Vagina (tissue), 2 donors: ENCODE measurements at regions not wholly inside any gene's neighbourhood (a gene's known extent, or its start where the extent isn't known, plus 50 kb on each side); places are given as distances from the start of the nearest gene placed in this dataset.

ENCODE experiments used
- POLR2A ChIP-seq, 2 donors: fragments of 450-650 bp; IDR thresholded peaks; one replicate each; pipeline ENCODE4 v1.6.1; 2017; ENCODE audit warnings: antibody characterized with exemption in 2 of 2, mild to moderate bottlenecking in 2 of 2, moderate library complexity in 2 of 2
- POLR2AphosphoS5 ChIP-seq, 2 donors: sonication (generic); formaldehyde crosslinking; IDR thresholded peaks; one replicate each; pipeline ENCODE4 v1.9.0; 2017; ENCODE audit warnings: antibody characterized with exemption in 2 of 2, mild to moderate bottlenecking in 2 of 2, low read depth in 1 of 2; ENCODE audit not compliant: insufficient read depth in 1 of 2
- TF ChIP-seq, protein P1 (sequence below), 3 experiments: fragments of 450-650 bp in 2 of 3; fragments of 200-600 bp in 1 of 3; sonication (generic) in 1 of 3; IDR thresholded peaks; one replicate each; pipeline ENCODE4 v1.5.1; 2017 to 2019; ENCODE audit warnings: antibody characterized with exemption in 3 of 3, mild to moderate bottlenecking in 2 of 3, moderate library complexity in 2 of 3

GRCh38 chr12:131533139-131533538 lies 177.8 kb upstream of the SFSWAP start:
- TF ChIP-seq, protein P1, sequence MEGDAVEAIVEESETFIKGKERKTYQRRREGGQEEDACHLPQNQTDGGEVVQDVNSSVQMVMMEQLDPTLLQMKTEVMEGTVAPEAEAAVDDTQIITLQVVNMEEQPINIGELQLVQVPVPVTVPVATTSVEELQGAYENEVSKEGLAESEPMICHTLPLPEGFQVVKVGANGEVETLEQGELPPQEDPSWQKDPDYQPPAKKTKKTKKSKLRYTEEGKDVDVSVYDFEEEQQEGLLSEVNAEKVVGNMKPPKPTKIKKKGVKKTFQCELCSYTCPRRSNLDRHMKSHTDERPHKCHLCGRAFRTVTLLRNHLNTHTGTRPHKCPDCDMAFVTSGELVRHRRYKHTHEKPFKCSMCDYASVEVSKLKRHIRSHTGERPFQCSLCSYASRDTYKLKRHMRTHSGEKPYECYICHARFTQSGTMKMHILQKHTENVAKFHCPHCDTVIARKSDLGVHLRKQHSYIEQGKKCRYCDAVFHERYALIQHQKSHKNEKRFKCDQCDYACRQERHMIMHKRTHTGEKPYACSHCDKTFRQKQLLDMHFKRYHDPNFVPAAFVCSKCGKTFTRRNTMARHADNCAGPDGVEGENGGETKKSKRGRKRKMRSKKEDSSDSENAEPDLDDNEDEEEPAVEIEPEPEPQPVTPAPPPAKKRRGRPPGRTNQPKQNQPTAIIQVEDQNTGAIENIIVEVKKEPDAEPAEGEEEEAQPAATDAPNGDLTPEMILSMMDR (IDR thresholded peaks at IDR 0.05), result no peak
- no peak for TF ChIP-seq POLR2AphosphoS5 (IDR thresholded peaks at IDR 0.05; ENCODE audit: insufficient read depth in 1 of 2, low read depth in 1 of 2)
- no peak for TF ChIP-seq POLR2A (IDR thresholded peaks at IDR 0.05)
